CD14-positive monocyte (primary cell): ENCODE measurements at regions not wholly inside any gene's neighbourhood (a gene's known extent, or its start where the extent isn't known, plus 50 kb on each side); places are given as distances from the start of the nearest gene placed in this dataset.

Experiments used
- DNase-seq, 3 donors: peaks; one replicate each; pipeline ENCODE4 v3.0.0-alpha.2; 2011 to 2022
- H2AFZ ChIP-seq: 2 replicates; pipeline ENCODE4 v1.6.0; 2012; ENCODE audit warnings: mild to moderate bottlenecking, low read depth, low read length, inconsistent platforms; ENCODE audit not compliant: insufficient read depth, poor library complexity, severe bottlenecking
- H3K27ac ChIP-seq, 2 donors: 1 replicate in 1 of 2; 2 replicates in 1 of 2; pipeline ENCODE4 v1.5.1; 2012 to 2013; ENCODE audit warnings: low read length in 2 of 2, control low read depth in 1 of 2, inconsistent platforms in 1 of 2, low read depth in 1 of 2, mild to moderate bottlenecking in 1 of 2
- H3K27me3 ChIP-seq, 2 donors: one replicate each; pipeline versions ENCODE4 v1.6.0 to v1.6.1; 2011 to 2013; ENCODE audit warnings: low read length in 2 of 2; ENCODE audit not compliant: control insufficient read depth in 2 of 2, insufficient read depth in 2 of 2
- H3K36me3 ChIP-seq, 2 donors: replicated peaks in 1 of 2; 1 replicate in 1 of 2; 2 replicates in 1 of 2; pipeline versions ENCODE4 v1.5.1 to v1.6.1; 2012 to 2013; ENCODE audit warnings: low read length in 2 of 2, control low read depth in 1 of 2, inconsistent platforms in 1 of 2, mild to moderate bottlenecking in 1 of 2; ENCODE audit not compliant: insufficient read depth in 2 of 2, control insufficient read depth in 1 of 2
- H3K4me1 ChIP-seq, 2 donors: 1 replicate in 1 of 2; 2 replicates in 1 of 2; pipeline versions ENCODE4 v1.5.1 to v1.6.1; 2012 to 2013; ENCODE audit warnings: low read length in 2 of 2, control low read depth in 1 of 2, inconsistent platforms in 1 of 2, mild to moderate bottlenecking in 1 of 2, moderate library complexity in 1 of 2; ENCODE audit not compliant: insufficient read depth in 2 of 2, control insufficient read depth in 1 of 2
- H3K4me2 ChIP-seq: replicated peaks from 2 replicates; pipeline ENCODE3; 2012; ENCODE audit warnings: low read length, moderate library complexity, mild to moderate bottlenecking; ENCODE audit not compliant: poor library complexity, severe bottlenecking; ENCODE audit errors: extremely low read depth
- H3K4me3 ChIP-seq, 3 experiments: fragments of 200-600 bp in 1 of 3; sonication (generic) in 1 of 3; replicated peaks in 1 of 3; 1 replicate in 2 of 3; 2 replicates in 1 of 3; pipeline ENCODE4 v1.5.1; 2011 to 2013; ENCODE audit warnings: low read length in 3 of 3, mild to moderate bottlenecking in 3 of 3, control low read depth in 2 of 3, low read depth in 2 of 3, inconsistent platforms in 1 of 3, moderate library complexity in 1 of 3
- H3K79me2 ChIP-seq: 2 replicates; pipeline ENCODE4 v1.6.0; 2012; ENCODE audit warnings: mild to moderate bottlenecking, control low read depth, inconsistent platforms, low read length, moderate library complexity; ENCODE audit not compliant: insufficient read depth
- H3K9ac ChIP-seq: 2 replicates; pipeline ENCODE4 v1.6.0; 2017; ENCODE audit warnings: low read length, mild to moderate bottlenecking; ENCODE audit not compliant: insufficient read depth, poor library complexity, severe bottlenecking
- H3K9me3 ChIP-seq, 2 donors: replicated peaks in 1 of 2; 1 replicate in 1 of 2; 2 replicates in 1 of 2; pipeline versions ENCODE4 v1.5.1 to v1.6.1; 2012 to 2013; ENCODE audit warnings: low read length in 2 of 2, control low read depth in 1 of 2; ENCODE audit not compliant: control insufficient read depth in 1 of 2, insufficient read depth in 1 of 2
- H4K20me1 ChIP-seq: 2 replicates; pipeline ENCODE4 v1.6.0; 2012; ENCODE audit warnings: mild to moderate bottlenecking, low read length, control low read depth, moderate library complexity; ENCODE audit not compliant: insufficient read depth
- H3K27ac Mint-ChIP-seq, 7 donors: one replicate each; pipeline ENCODE4 v1.8.0; 2020; ENCODE audit warnings: mild to moderate bottlenecking in 7 of 7, mixed read lengths in 7 of 7, moderate library complexity in 6 of 7, inconsistent platforms in 2 of 7
- H3K27me3 Mint-ChIP-seq, 3 donors: one replicate each; pipeline ENCODE4 v1.8.0; 2021 to 2022; ENCODE audit warnings: low read depth in 3 of 3, mild to moderate bottlenecking in 3 of 3, mixed read lengths in 3 of 3, moderate library complexity in 3 of 3, inconsistent platforms in 1 of 3
- H3K36me3 Mint-ChIP-seq, 2 donors: one replicate each; pipeline ENCODE4 v1.8.0; 2020; ENCODE audit warnings: mixed read lengths in 2 of 2, inconsistent platforms in 1 of 2, mild to moderate bottlenecking in 1 of 2
- H3K4me1 Mint-ChIP-seq: one replicate; pipeline ENCODE4 v1.8.0; 2020; ENCODE audit warnings: mild to moderate bottlenecking, mixed read lengths
- H3K4me3 Mint-ChIP-seq, 2 donors: one replicate each; pipeline ENCODE4 v1.8.0; 2020; ENCODE audit warnings: mild to moderate bottlenecking in 2 of 2, mixed read lengths in 2 of 2, moderate library complexity in 1 of 2
- H3K9me3 Mint-ChIP-seq, 7 donors: one replicate each; pipeline ENCODE4 v1.8.0; 2020 to 2022; ENCODE audit warnings: mixed read lengths in 7 of 7, mild to moderate bottlenecking in 6 of 7, moderate library complexity in 6 of 7, inconsistent platforms in 2 of 7
- CTCF ChIP-seq: fragments of 200-600 bp; IDR thresholded peaks from one replicate; pipeline ENCODE4 v1.8.0; 2022; ENCODE audit warnings: antibody characterized with exemption, mild to moderate bottlenecking
- WGBS: methylation state at CpG from one replicate; pipeline ENCODE4 v1.1.5; 2013; ENCODE audit warnings: missing lambda C conversion rate; ENCODE audit not compliant: insufficient coverage; 5-methylcytosine and 5-hydroxymethylcytosine counted together
- intact Hi-C, 2 donors: fragments of 100-400 bp; cut with micrococcal nuclease; formaldehyde crosslinking; loops; one replicate each; pipeline versions ENCODE4 v1.15.0 to v1.15.1; 2023

- TF ChIP-seq CTCF: no peak
- Histone ChIP-seq H3K27me3 (no peaks in the 10 kb centered on the region), H2AFZ (no peak overlapping the region), H3K9me3 (peaks cover 9 to 21% of the 10 kb centered on the region in 2 donors), H4K20me1 (no peaks in the 10 kb centered on the region), H3K79me2 (no peaks in the 10 kb centered on the region), H3K27ac (no peak overlapping the region), H3K4me3 (no peak overlapping the region), H3K4me2 (no peak overlapping the region), H3K36me3 (no peaks in the 10 kb centered on the region), H3K4me1 (no peaks in the 10 kb centered on the region), H3K9ac (no peak overlapping the region)
- DNase-seq: no peak
- Mint-ChIP-seq H3K27ac (no peak overlapping the region), H3K36me3 (no peaks in the 10 kb centered on the region), H3K4me3 (no peak overlapping the region), H3K9me3 (peaks cover 0 to 8% (median 3%) of the 10 kb centered on the region in 7 donors), H3K4me1 (no peaks in the 10 kb centered on the region), H3K27me3 (peaks cover 0 to 1% (median 0%) of the 10 kb centered on the region in 3 donors)
- intact Hi-C loops: no loop called here
- WGBS: no CpG with 5 or more reads among the region's 3 CpGs
Measured at GRCh38 chr6:141259091-141259490, 873.6 kb upstream of the GJE1 start.

- Histone ChIP-seq H3K9me3 (peaks cover 9 to 22% of the 10 kb centered on the region in 2 donors), H4K20me1 (no peaks in the 10 kb centered on the region), H3K4me1 (no peaks in the 10 kb centered on the region), H3K4me2 (no peak overlapping the region), H3K27ac (no peak overlapping the region), H3K9ac (no peak overlapping the region), H3K79me2 (no peaks in the 10 kb centered on the region), H2AFZ (no peak overlapping the region), H3K36me3 (no peaks in the 10 kb centered on the region), H3K4me3 (no peak overlapping the region), H3K27me3 (no peaks in the 10 kb centered on the region)
- Mint-ChIP-seq H3K27me3 (peaks cover 0 to 1% (median 0%) of the 10 kb centered on the region in 3 donors), H3K4me3 (no peak overlapping the region), H3K27ac (no peak overlapping the region), H3K36me3 (no peaks in the 10 kb centered on the region), H3K4me1 (no peaks in the 10 kb centered on the region), H3K9me3 (peaks cover 0 to 8% (median 3%) of the 10 kb centered on the region in 7 donors)
- no peak for TF ChIP-seq CTCF
- intact Hi-C loops: no loop called here
- no peak for DNase-seq
- 100% methylated on average over 1 of the region's 5 CpGs for WGBS
Measured at GRCh38 chr6:141258516-141258915, 874.2 kb upstream of the GJE1 start.
